AG20443 (cell line): ENCODE measurements at regions not wholly inside any gene's neighbourhood (a gene's known extent, or its start where the extent isn't known, plus 50 kb on each side); places are given as distances from the start of the nearest gene placed in this dataset.

Source experiments
- DNase-seq: peaks from one replicate; pipeline ENCODE4 v3.0.0; 2012; ENCODE audit warnings: low spot score, mixed read lengths

- no peak for DNase-seq
Measured at GRCh38 chr6:153787341-153787606, 251.8 kb upstream of the OPRM1 start.

GRCh38 chr6:153781306-153781705 is 257.7 kb upstream of the OPRM1 start:
- no peak for DNase-seq

- DNase-seq: no peak
Measured at GRCh38 chr6:153780011-153780410, 259.0 kb upstream of the OPRM1 start.

- DNase-seq: no peak
Measured at GRCh38 chr6:153778216-153778615, 260.8 kb upstream of the OPRM1 start.

GRCh38 chr6:153771577-153771976 is 267.5 kb upstream of the OPRM1 start:
- no peak for DNase-seq

- DNase-seq: no peak
Measured at GRCh38 chr6:153767127-153767526, 271.9 kb upstream of the OPRM1 start.

GRCh38 chr6:153758516-153758915 is 280.5 kb upstream of the OPRM1 start:
- DNase-seq: no peak

- DNase-seq: no peak
Measured at GRCh38 chr6:153735761-153736160, 303.3 kb upstream of the OPRM1 start.

GRCh38 chr6:153729189-153729588 is 309.9 kb upstream of the OPRM1 start:
- no peak for DNase-seq

GRCh38 chr6:153727885-153728284 is 311.2 kb upstream of the OPRM1 start:
- DNase-seq: no peak

- no peak for DNase-seq
Measured at GRCh38 chr6:153725456-153725855, 313.6 kb upstream of the OPRM1 start.

GRCh38 chr6:153720732-153721131 is 318.3 kb upstream of the OPRM1 start:
- no peak for DNase-seq

GRCh38 chr6:153705429-153705828 is 333.6 kb upstream of the OPRM1 start:
- DNase-seq: no peak

- DNase-seq: no peak
Measured at GRCh38 chr6:153702671-153703070, 336.4 kb upstream of the OPRM1 start.

- no peak for DNase-seq
Measured at GRCh38 chr6:153698637-153699036, 340.4 kb upstream of the OPRM1 start.

- DNase-seq: no peak
Measured at GRCh38 chr6:153698001-153698400, 341.0 kb upstream of the OPRM1 start.

GRCh38 chr6:153677522-153677921 is 361.5 kb upstream of the OPRM1 start:
- no peak for DNase-seq

- DNase-seq: no peak
Measured at GRCh38 chr6:153673750-153674149, 365.3 kb upstream of the OPRM1 start.

GRCh38 chr6:153673225-153673624 is 365.8 kb upstream of the OPRM1 start:
- no peak for DNase-seq

GRCh38 chr6:153670403-153671026 is 368.5 kb upstream of the OPRM1 start:
- no peak for DNase-seq

GRCh38 chr6:153668758-153669157 is 370.3 kb upstream of the OPRM1 start:
- no peak for DNase-seq

- DNase-seq: no peak
Measured at GRCh38 chr6:153662982-153663381, 376.1 kb upstream of the OPRM1 start.

GRCh38 chr6:153645326-153645725 is 393.7 kb upstream of the OPRM1 start:
- DNase-seq: no peak

GRCh38 chr6:153644000-153644399 is 395.0 kb upstream of the OPRM1 start:
- no peak for DNase-seq

GRCh38 chr6:153634416-153634815 is 404.6 kb upstream of the OPRM1 start:
- no peak for DNase-seq
